Urinary bladder (tissue), 3 donors: ENCODE measurements at regions not wholly inside any gene's neighbourhood (a gene's known extent, or its start where the extent isn't known, plus 50 kb on each side); places are given as distances from the start of the nearest gene placed in this dataset.
"Not testable (repeated sequence)": the region's sequence is repeated elsewhere in the genome, so short reads cannot be mapped to it uniquely, and the experiment has no call there.

Source experiments
- DNase-seq: peaks from one replicate; pipeline ENCODE4 v3.0.0-alpha.2; 2015; ENCODE audit errors: extremely low spot score
- H3K27ac ChIP-seq: one replicate; pipeline ENCODE4 v1.5.1; 2013; ENCODE audit warnings: low read depth, mild to moderate bottlenecking, moderate library complexity
- H3K36me3 ChIP-seq: one replicate; pipeline ENCODE4 v1.6.1; 2013; ENCODE audit warnings: mild to moderate bottlenecking, moderate library complexity; ENCODE audit not compliant: insufficient read depth
- H3K4me1 ChIP-seq: one replicate; pipeline ENCODE4 v1.6.1; 2013; ENCODE audit warnings: mild to moderate bottlenecking, moderate library complexity; ENCODE audit not compliant: insufficient read depth
- H3K4me3 ChIP-seq: one replicate; pipeline ENCODE4 v1.5.1; 2013; ENCODE audit warnings: low read depth, low read length
- WGBS: extraction: QIAGEN DNeasy Blood & Tissue Kit; methylation state at CpG from one replicate; pipeline ENCODE4 v1.1.7; 2013; 5-methylcytosine and 5-hydroxymethylcytosine counted together
- donor health status: healthy with polysubstance abuse.
- donor health status: healthy.

DNA sequence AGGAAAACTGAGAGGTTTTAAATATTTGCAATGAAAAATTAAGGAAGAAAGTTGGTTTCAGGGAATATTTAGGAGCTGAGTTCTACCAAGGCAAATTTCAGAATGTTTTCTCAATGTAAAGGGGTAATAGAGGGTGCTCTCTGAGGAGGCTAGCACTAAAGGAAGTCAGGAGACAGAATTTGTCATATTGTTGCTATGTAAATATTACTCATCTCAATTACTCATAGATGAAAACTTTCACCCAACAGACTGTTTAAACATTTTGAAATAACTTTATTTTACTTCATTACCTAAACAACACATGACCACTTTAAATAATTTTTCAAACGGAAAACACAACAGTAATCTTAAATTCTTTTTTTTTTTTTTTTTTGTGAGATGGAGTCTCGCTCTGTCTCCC, 274.8 kb upstream of the NRG3 start:
- Histone ChIP-seq H3K27ac (no peak overlapping the region), H3K4me3 (no peak overlapping the region), H3K36me3 (no peaks in the 10 kb centered on the region), H3K4me1 (no peaks in the 10 kb centered on the region)
- DNase-seq = no peak
- WGBS = 88% methylated on average over 2 of the region's 2 CpGs

DNA sequence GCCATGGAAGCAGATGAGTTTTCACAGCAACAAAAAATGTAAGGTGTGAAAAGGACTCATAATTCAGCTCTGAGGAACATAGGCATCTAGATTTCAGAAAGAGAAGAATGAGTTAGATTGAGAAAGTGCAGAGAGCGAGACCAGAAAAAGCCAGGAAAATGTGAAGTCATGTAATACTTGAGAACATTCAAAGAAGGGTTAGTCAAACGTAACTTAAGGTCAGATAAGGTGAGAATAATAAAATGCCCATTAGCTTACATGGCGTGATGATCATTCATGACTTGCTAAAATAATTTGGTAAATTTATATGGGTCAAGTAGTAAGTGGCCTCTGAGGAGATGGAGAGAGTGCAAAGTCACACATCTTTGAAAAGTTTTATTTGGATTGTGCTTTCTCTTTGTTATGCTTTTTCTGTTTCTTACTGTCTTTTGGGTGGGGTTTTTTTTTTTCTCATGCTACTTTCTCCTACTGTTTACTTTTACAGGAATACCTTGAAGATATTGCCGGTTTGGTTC, 271.8 kb upstream of the NRG3 start:
- 70% methylated on average over 4 of the region's 4 CpGs for WGBS

DNA sequence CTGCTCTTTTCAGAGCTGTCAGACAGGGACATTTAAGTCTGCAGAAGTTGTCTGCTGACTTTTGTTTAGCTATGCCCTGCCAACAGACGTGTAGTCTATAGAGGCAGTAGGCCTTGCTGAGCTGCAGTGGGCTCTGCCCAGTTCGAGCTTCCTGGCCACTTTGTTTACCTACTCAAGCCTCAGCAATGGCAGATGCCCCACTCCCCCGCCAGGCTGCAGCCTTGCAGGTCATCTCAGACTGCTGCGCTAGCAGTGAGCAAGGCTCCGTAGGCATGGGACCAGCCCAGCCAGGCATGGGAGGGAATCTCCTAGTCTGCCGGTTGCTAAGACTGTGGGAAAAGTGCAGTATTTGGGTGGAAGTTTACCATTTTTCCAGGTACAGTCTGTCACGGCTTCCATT, 230.5 kb upstream of the NRG3 start:
- WGBS = 83% methylated on average over 7 of the region's 7 CpGs
- H3K27ac ChIP-seq, H3K4me1 ChIP-seq, DNase-seq, H3K4me3 ChIP-seq, H3K36me3 ChIP-seq: not testable (repeated sequence)

More for the DNA sequence above, 271.8 kb upstream of the NRG3 start:
- H3K4me1 ChIP-seq = no peaks in the 10 kb centered on the region
- no peak overlapping the region for H3K27ac ChIP-seq
- H3K4me3 ChIP-seq = no peak overlapping the region
- H3K36me3 ChIP-seq = no peaks in the 10 kb centered on the region
- no peak for DNase-seq

DNA sequence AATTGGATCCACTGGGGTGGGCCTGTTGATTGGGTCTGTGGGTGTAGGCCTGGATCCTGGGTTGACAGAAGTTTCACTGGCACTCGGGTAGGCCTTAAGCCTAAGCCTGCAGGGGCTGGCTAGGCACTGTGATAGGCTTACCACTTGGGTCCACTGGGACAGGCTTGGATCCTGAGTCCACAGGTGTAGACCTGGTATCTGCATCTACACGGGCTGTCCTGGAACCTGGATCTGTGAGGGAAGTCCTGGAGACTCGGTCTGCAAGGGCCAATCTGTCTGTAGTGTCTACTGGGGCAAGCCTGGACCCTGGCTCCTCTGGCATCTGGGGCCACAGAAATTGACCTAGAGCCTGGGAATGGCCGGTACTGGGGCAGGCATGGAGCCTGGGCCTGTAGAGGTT, 219.0 kb upstream of the NRG3 start:
- no peak for DNase-seq
- no peak overlapping the region for H3K27ac ChIP-seq
- H3K4me3 ChIP-seq = no peak overlapping the region
- no peaks in the 10 kb centered on the region for H3K4me1 ChIP-seq
- WGBS = 74% methylated on average over 4 of the region's 4 CpGs
- H3K36me3 ChIP-seq = no peaks in the 10 kb centered on the region

DNA sequence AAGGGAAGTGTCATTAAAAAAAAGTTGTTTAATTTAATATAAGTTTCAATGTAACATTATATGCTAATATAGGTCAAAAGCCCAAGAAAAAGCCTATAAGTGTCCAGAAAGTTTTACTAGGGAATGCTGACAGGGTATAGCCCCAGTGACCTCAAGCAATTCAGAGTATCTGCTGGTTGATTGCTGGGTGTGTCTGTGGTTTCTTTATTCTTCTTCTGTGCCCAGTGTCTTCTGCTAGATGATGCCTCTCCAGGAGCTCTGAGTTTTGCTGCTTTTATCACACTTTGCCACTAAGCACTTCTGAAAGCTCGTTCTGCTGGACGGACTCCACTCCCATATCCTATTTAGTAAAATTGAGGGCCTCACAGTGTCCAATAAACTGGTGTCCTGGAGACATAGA, 212.2 kb upstream of the NRG3 start:
- H3K27ac ChIP-seq = no peak overlapping the region
- no peak for DNase-seq
- no peak overlapping the region for H3K4me3 ChIP-seq
- H3K36me3 ChIP-seq = no peaks in the 10 kb centered on the region
- WGBS = 81% methylated on average over 2 of the region's 2 CpGs
- no peaks in the 10 kb centered on the region for H3K4me1 ChIP-seq

DNA sequence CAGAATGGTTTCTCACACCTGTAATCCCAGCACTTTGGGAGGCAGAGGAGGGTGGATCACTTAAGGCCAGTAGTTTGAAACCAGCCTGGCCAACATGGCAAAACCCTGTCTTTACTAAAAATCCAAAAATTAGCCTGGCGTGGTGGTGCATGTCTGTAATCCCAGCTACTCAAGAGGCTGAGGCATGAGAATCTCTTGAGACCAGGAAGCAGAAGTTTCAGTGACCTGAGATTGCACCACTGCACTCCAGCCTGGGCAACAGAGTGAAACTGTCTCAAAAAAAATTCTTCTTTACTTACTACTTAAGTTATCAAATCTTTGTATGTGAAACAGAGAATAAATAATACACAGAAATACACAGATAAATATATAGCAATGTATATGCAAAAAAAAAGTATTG, 210.2 kb upstream of the NRG3 start:
- not testable (repeated sequence) for H3K4me3 ChIP-seq, H3K36me3 ChIP-seq, H3K4me1 ChIP-seq, H3K27ac ChIP-seq, DNase-seq
- WGBS = 76% methylated on average over 1 of the region's 1 CpG

DNA sequence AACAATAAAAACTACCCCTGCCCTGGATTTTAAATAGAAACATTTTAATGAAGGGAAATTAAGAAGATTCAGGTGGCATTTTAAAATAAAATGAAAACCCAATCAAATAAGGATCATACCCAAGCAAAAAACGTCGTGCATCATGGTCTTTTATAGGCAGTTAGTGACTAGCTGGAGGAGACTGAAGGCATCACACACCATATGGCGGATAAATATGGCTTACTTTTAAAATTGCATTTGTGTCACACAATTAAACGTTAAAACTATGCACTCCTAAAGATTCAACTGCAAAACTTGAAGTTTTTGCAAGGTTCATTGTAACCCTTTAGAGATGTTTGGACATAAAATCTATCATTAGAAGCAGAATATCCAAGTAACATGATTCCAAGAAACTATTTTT, 200.1 kb upstream of the NRG3 start:
- DNase-seq = no peak
- H3K27ac ChIP-seq = no peak overlapping the region
- 77% methylated on average over 4 of the region's 4 CpGs for WGBS
- H3K36me3 ChIP-seq = no peaks in the 10 kb centered on the region
- no peaks in the 10 kb centered on the region for H3K4me1 ChIP-seq
- no peak overlapping the region for H3K4me3 ChIP-seq

DNA sequence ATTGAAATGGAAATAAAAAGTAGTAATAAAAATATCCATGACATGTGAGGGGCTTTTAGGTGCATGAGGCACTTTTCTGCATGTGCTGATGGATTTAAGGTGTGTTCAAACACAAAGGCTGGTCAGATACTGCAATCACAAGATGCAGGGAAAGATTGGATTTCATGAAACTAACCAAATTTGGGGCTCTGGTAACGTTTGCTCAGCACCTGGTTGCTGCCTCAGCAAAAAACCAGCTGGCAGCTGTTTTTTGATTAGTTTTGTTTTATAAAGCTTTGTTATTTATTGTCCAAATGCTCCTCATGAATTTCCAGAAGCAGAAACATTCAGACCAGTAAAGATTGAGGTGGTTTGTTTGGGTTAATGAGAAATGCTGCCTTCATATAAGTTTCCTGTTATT, 195.7 kb upstream of the NRG3 start:
- H3K36me3 ChIP-seq = no peaks in the 10 kb centered on the region
- H3K4me1 ChIP-seq = no peaks in the 10 kb centered on the region
- no peak overlapping the region for H3K27ac ChIP-seq
- H3K4me3 ChIP-seq = no peak overlapping the region
- 15% methylated on average over 1 of the region's 1 CpG for WGBS
- DNase-seq = no peak

DNA sequence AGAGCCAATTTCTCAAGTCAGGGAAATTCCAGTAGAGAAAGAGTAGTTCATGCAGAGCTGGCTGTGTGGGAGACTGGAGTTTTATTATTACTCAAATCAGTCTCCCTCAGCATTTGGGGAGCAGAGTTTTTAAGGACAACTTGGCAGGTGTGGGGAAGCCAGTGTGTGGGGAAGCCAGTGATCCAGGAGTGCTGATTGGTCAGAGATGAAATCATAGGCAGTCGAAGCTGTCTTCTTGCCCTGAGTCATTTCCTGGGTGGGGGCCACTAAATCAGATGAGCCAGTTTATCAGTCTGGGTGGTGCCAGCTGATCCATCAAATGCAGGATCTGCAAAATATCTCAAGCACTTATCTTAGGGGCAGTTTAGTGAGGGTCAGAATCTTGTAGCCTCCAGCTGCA, 194.6 kb upstream of the NRG3 start:
- H3K36me3 ChIP-seq = no peaks in the 10 kb centered on the region

DNA sequence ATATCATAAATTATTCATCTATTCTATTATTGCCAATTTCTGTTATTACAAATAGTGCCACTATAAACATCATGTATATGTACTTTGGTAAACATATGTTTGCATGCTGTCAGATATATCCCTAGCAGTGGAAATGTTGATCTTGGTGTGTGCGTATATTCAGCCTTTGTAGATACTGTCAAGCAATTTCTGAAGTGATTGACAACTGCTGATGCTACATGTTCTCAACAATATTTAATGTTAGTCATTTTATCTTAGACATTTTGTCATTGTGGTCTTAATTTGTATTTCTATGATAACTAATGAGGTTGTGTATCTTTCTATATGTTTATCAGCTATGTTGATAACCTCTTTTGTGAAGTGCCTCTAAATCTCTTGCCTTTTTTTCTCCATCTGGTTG, 186.5 kb upstream of the NRG3 start:
- WGBS = 95% methylated on average over 1 of the region's 1 CpG

More for the DNA sequence above, 194.6 kb upstream of the NRG3 start:
- no peaks in the 10 kb centered on the region for H3K4me1 ChIP-seq
- H3K4me3 ChIP-seq = no peak overlapping the region
- H3K27ac ChIP-seq = no peak overlapping the region
- no peak for DNase-seq
- 35% methylated on average over 1 of the region's 1 CpG for WGBS

DNA sequence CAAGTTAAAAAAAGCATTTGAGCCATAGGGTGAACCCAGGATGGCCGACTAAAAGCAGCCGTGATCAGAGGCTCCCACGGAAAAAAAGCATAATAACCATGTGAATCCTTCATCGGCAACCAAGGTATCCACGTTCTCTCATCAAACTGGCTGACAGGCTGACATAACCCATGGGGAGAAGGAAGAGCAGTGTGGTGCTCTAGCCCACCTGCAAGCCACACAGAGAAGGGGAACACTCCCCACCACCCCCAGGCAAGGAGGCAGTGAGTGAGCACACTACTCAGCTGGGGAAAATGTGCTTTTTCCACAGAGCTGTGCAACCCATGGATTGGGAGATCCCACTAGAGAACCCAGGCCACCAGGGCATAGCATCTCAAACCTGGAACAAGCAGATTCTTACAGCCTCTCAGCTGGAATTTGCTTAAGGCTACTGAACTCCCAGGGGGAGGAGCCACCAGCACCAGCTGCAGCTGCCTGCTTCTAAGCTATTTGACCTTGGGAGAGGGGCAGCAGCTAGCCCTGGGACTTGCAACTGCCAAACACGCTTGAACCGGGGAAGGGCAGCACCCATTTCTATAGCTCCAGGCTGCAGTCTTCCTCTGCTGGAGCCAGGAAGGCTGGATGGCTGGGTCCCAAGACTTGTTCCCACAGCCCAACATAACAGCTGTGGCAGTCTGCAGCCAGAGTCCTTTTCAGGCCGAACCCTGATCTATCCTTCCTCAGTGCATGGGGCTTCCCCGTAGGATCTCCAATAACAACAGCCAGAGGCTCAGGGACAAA, 178.2 kb upstream of the NRG3 start:
- Histone ChIP-seq H3K4me3 (no peak overlapping the region), H3K36me3 (no peaks in the 10 kb centered on the region), H3K27ac (no peak overlapping the region), H3K4me1 (no peaks in the 10 kb centered on the region)
- WGBS = 65% methylated on average over 9 of the region's 9 CpGs
- DNase-seq = no peak

More for the DNA sequence above, 186.5 kb upstream of the NRG3 start:
- no peak overlapping the region for H3K27ac ChIP-seq
- H3K36me3 ChIP-seq = no peaks in the 10 kb centered on the region
- H3K4me3 ChIP-seq = no peak overlapping the region
- DNase-seq = no peak
- no peaks in the 10 kb centered on the region for H3K4me1 ChIP-seq

DNA sequence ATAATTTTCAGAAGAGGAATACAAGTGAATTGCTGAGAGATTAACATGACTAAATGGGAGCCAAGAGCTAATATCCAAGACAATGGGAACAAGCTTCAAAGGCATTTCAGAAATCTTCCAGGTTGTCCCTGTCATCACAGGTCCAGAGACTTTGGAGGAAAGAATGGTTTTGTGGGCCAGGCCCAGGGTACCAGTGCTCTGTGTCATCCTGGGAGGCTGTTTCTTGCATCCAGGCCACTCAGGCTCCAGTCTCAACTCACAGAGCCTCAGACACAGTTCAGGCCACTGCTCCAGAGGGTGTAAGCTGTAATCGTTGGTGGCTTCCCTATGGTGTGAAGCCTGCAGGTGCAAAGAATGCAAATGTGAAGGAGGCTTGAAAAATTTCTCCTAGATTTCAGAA, 170.4 kb upstream of the NRG3 start:
- no peaks in the 10 kb centered on the region for H3K4me1 ChIP-seq
- DNase-seq = no peak
- no peaks in the 10 kb centered on the region for H3K36me3 ChIP-seq
- no peak overlapping the region for H3K27ac ChIP-seq
- no peak overlapping the region for H3K4me3 ChIP-seq
- WGBS = 48% methylated on average over 1 of the region's 1 CpG

DNA sequence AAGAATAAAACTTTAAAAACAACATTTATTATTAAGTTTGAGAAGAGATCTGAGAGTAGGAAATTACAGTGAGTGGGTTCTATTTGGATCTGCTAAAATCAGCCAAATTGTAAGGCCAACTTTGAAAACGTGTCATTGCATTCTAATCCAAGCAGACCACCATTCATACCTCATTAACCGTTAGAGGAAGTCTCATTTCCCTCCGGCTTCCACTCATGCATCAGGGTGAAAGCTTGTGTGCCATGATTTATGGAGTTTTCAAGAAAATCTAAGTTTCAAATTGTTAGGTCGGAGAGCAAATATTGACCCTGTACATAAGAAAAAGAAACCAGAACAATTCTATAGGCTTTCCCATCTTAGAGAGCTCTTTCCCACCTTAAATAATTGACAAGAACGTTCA, 166.6 kb upstream of the NRG3 start:
- Histone ChIP-seq H3K27ac (no peak overlapping the region), H3K4me3 (no peak overlapping the region), H3K4me1 (no peaks in the 10 kb centered on the region), H3K36me3 (no peaks in the 10 kb centered on the region)
- 60% methylated on average over 5 of the region's 5 CpGs for WGBS
- no peak for DNase-seq

DNA sequence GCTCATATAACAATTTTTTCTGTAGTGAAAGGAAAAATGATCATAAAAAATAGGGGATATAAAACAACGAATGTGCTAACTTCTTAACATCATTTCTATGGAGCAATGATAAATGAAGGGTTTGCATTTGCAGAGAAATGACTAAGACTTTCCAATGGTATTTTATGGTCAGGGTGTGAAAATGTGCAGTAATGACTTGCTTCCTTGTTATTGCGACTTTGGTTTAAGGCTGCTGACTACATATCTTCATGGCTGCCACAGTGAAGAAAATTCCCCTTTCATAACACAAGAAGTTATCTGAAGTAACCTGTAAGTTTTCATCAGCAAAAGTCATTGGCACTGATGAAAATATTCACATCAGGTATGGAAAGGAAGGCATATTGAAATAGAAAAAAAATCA, 166.1 kb upstream of the NRG3 start:
- Histone ChIP-seq H3K4me1 (no peaks in the 10 kb centered on the region), H3K27ac (no peak overlapping the region), H3K36me3 (no peaks in the 10 kb centered on the region), H3K4me3 (no peak overlapping the region)
- no peak for DNase-seq
- WGBS = 83% methylated on average over 2 of the region's 2 CpGs
